ENCODE measurements at regions not wholly inside any gene's neighbourhood (a gene's known extent, or its start where the extent isn't known, plus 50 kb on each side); places are given as distances from the start of the nearest gene placed in this dataset.

DNA sequence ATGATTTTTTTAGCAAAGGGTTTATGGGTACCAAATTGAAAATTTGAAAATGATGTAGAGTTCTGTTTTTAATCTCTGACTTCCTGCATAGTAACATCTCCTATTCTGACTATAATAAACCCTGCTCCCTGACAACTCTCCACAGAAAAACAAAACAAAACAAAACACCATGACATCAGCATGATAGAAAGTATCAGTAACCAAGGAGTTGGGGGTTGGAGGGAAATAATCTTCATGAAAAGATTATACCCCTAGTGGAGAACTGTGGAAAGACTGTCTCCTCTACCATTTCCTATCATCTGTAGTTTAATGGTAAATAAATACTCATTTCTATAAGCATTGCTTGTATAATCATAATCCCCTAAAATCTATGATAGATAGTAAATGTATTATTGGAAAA lies 1034.8 kb downstream of the NLGN4Y start:
- TF ChIP-seq, protein P1, sequence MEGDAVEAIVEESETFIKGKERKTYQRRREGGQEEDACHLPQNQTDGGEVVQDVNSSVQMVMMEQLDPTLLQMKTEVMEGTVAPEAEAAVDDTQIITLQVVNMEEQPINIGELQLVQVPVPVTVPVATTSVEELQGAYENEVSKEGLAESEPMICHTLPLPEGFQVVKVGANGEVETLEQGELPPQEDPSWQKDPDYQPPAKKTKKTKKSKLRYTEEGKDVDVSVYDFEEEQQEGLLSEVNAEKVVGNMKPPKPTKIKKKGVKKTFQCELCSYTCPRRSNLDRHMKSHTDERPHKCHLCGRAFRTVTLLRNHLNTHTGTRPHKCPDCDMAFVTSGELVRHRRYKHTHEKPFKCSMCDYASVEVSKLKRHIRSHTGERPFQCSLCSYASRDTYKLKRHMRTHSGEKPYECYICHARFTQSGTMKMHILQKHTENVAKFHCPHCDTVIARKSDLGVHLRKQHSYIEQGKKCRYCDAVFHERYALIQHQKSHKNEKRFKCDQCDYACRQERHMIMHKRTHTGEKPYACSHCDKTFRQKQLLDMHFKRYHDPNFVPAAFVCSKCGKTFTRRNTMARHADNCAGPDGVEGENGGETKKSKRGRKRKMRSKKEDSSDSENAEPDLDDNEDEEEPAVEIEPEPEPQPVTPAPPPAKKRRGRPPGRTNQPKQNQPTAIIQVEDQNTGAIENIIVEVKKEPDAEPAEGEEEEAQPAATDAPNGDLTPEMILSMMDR (conservative IDR thresholded peaks at IDR 0.05 in 1 of 2, IDR thresholded peaks at IDR 0.05 in 1 of 2; ENCODE audit: low read depth in 1 of 2, low read length in 2 of 2), result peak; percentile 7 to 21
- TF ChIP-seq EZH2 (IDR thresholded peaks at IDR 0.05; ENCODE audit: low read length, missing control alignments), result no peak
